ENCODE measurements at regions not wholly inside any gene's neighbourhood (a gene's known extent, or its start where the extent isn't known, plus 50 kb on each side); places are given as distances from the start of the nearest gene placed in this dataset.
A peak's percentile ranks its signal among the peaks of the same experiment; 100 is the strongest.
"Not testable (repeated sequence)": the region's sequence is repeated elsewhere in the genome, so short reads cannot be mapped to it uniquely, and the experiment has no call there.

DNA sequence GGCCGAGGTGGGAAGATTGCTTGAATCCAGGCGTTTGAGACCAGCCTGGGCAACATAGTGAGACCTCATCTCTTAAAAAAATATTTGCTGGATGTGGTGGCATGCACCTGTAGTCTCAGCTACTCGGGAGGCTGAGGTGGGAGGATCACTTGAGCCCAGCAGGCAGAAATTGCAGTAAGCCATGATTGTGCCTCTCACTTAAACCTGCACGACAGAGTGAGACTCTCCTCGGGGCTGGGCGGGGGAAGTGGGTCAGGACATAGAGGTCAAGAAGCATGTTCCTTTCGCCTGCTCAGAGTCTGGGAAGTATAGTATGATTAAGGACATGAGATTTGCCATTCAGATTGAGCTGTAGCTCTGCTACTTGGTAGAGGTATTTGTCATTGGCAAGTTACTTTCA is 52.3 kb downstream of the SEPTIN7 start:
- DNase-seq (ENCODE audit: low read depth in 3 of 3): not testable (repeated sequence)

DNA sequence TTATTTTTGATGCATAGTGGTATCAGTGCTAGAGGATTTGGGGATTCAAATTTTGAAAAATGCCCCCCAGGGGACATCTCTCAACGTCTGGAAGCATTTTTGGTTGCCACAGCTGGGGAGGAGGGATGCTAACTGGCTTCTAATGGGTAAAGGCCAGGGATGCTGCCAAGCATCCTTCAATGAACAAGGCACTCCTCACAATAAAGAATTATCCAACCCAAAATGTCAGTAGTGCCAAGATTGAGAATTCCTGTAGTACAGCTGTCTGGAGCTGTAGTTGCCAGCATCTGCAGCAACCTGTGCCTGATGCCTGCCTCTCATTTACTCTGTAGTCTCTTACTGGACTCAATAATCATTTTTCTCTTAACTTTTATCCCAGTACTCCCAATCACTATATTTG is 53.5 kb downstream of the SEPTIN7 start:
- no peak for DNase-seq (ENCODE audit: low read depth in 3 of 3)

DNA sequence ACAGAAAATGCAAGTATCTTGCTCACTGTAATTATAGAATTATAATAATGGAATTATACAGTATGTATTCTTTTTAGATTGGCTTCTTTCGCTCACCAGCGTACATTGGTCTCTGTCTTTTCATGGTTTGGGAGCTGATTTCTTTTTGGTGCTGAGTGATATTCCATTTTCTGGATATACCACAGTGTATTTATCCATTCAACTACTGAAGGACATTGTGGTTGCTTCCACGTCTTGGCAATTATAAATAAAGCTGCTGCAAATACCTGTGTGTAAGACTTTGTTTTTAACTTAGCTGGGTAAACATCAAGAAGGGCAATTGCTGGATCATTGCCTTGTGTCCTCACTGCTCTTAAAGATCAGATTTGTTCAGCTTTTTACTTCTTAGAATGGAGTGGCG is 55.3 kb downstream of the SEPTIN7 start:
- DNase-seq (ENCODE audit: low read depth in 3 of 3): no peak

DNA sequence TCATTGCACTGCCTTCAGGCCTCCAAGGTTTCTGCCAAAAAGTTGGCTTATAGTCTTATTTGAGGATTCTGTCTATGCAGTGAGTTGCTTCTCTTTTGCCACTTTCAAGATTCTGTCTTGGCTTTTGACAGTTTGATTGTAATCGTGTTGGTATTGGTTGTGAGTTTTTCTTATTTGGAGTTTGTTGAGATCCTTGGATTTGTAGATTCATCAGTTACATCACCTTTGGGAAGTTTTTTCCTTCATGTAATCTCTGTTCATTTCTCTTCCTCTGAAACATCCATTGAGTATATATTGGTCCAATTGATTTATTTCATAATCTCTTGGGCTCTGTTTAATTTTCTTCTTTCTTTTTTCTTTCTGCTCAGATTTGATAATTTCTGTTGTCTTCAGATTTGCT is 59.8 kb downstream of the SEPTIN7 start:
- no peak for DNase-seq (ENCODE audit: low read depth in 3 of 3)

DNA sequence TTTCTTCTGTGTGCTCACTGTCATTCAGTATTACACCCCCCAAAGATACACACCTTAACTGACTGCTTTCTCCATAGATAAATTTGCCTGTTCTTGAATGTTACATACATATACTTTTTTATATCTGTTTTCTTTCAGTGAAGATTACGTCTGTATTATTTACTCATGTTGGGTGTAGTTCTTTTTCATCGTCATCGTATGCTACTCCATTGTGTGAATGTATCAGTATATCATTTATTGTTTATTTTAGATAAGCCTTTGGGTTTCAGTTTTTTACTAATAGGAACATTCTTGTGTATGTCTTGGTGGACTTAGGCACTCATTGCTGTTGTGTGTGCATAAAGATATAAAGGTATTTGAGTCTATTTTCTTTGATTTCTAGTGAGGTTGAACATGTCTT is 64.4 kb downstream of the SEPTIN7 start:
- DNase-seq (ENCODE audit: low read depth in 3 of 3): no peak

DNA sequence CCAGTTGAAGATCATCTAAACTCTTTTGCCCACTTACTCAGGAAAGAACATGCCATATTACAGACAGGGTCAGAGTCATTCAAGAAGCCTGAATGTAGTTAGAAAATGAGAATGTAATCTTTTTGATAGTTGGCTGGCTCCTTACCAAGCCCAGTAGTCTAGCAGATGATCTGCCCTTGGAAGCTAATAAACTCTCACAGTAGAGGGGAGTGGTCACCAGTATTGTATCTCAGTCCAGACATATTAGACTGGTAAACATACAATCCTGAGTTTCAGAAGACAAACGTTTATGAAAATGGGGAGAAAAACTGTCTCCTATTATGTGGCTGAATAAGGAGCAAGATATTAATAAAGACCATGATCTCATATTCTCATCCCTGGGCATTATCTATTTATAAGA is 65.3 kb downstream of the SEPTIN7 start:
- no peak for DNase-seq (ENCODE audit: low read depth in 3 of 3)

DNA sequence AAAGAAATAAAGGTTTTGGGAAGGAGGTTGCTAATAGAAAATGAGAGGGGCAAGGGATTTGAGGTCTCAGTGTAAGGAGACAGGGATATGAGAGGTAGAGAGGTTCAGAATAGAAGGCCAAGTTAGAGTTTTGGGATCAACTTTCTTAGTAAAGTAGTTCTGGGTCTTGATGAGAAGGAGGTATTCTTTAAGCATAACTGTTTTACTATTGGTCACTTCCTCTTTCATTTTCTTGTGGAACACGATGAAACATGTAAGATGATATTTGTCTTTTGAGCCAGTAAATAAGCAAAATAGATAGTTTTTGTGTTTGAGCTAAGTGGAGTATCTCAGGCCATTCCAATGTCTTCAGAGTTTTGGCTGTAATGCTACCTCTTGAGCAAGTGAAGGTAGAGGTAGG is 68.3 kb downstream of the SEPTIN7 start:
- DNase-seq (ENCODE audit: low read depth in 3 of 3): not testable (repeated sequence)

DNA sequence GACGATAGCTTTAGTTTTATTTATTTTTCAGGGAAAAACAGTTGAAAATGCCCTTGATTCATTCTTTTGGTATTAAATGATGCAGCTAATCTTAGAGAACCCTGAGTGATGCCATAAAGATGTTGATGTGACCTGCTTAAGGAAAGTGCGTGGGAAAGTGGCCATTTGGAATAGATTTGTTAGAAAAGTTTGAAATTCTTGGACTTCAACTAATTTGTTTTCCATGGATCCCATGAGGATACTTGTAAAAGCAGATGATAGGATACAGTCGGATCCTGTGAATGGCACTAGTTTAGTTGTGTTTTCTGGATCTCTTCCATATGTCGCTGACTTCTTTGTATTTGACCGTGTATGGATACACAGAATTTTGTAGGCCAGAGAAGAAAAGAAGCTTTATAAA is 69.0 kb downstream of the SEPTIN7 start:
- no peak for DNase-seq (ENCODE audit: low read depth in 3 of 3)

DNA sequence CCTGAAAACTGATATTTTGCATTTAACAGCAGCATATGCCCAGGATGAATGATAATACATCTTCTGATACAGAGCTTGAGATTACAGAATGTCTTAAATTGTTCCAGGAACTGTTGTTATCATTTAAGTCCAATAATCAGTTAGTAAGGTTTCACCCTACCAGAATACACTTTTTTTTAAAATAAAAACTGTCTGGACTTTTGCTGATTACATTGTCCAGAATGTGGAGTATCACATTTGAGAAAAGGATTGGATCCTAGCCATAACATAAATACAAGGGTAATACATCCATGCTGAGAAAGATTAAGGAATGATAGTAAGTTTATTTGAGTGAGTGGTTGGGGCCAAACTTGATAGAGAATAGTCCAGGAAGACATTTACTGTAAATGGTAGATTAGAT is 71.0 kb downstream of the SEPTIN7 start:
- no peak for DNase-seq (ENCODE audit: low read depth in 3 of 3)

DNA sequence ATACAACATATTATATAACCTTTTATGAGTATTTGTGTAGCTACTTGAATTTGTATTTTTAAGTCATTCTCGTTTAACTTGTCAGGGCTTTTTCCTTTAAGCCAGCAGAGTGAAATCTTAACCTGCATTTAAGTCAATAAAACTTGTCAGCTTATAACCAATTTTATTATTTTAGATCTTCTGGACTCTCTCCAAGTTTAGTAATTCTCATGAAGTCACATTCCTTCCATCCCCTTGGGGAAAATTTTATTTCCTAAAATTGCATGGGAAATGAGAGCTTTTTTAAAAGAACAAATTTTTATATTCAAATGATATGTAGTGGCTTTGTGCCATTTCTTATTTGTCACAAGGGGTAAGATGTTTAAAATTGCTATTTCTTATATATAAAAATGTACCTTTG is 74.0 kb downstream of the SEPTIN7 start:
- DNase-seq (ENCODE audit: low read depth in 3 of 3): no peak

DNA sequence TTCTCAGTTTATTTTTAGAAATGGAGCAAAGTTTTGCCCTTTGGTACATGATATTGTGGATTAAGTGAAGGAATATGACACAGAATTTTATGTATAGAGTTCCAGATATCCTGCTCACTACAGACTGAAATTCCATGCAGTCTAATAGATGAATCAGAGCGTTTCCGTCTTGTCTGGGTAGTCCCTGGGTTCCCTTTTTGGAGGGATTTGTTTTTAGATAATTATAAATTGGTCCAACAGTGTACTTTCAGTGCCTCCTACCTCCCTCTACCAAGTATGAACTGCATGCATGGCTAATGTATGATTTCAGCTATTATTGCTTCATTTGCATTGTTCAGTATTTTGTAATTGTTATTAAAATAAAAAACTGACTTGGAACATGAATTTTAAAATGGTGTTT is 74.4 kb downstream of the SEPTIN7 start:
- no peak for DNase-seq (ENCODE audit: low read depth in 3 of 3)

DNA sequence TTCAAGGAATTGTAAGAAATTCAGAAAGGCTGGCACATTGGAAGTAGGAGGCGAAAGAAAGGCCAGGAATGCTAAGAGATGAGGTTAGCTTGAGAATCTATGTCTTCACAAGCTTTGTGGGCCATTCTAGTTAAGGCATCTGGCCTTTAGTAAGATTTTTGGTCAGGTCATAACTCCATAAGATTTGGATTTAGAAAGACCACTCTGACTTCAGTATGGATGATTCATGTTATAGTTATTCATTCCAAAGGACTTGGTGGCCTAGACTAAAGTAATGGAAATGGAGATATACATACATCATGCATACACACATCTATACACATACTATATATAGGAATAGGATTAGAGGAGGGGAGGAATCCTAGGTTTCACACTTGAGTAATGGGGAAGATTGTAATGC is 77.5 kb downstream of the SEPTIN7 start:
- no peak for DNase-seq (ENCODE audit: low read depth in 3 of 3)

DNA sequence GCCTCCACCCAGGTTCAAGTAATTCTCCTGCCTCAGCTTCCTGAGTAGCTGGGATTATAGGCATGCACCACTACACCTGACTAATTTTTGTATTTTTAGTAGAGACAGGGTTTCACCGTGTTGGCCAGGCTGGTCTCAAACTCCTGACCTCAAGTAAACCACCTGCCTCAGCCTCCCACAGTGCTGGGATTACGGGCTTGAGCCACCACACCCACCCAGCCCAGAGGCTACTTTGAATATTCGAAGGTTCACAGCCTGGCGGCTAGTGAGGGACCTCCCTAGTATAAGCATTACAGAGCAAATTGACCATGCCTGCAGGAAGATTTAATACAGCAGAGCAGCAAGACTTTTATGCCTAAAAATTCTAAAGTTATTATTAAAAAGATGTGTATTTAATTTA is 86.6 kb downstream of the SEPTIN7 start:
- not testable (repeated sequence) for DNase-seq (ENCODE audit: low read depth in 3 of 3)

DNA sequence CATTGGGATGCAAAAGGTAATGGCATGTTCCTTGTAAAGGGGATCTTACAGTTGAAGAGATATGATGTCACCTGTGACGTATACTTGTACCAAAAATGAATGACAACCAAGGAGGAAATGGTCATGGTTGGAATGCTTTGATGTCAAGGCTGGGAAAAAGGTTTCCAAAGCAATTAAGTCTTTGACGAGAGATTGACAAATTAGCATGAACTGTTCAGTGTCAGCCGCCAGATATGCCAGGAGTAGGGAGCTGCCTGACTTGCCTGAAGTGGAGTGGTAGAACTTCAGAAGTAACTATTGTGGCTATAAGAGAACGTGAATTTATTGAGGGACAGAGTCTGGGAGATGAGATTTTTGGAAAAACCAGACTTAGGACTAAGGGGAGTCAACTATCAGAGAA is 88.1 kb downstream of the SEPTIN7 start:
- DNase-seq (ENCODE audit: low read depth in 3 of 3): no peak

DNA sequence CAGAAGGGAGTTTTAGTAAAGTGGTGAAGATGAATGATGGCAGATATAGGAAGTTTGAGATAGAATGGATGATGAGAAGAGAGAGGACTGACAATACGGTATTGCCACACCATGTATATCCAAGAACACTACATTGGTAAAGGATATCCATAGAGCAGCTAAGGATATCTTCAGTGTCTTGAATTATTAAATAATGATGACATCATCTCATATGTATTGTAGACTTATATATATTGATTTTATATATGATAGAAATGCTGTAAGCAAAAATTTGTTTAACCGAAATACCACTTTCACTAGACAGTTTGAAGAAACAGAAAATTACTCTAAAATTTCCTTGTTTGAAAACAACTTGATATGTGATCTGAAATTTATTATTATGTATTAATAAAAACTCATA is 89.0 kb downstream of the SEPTIN7 start:
- no peak for DNase-seq (ENCODE audit: low read depth in 3 of 3)

DNA sequence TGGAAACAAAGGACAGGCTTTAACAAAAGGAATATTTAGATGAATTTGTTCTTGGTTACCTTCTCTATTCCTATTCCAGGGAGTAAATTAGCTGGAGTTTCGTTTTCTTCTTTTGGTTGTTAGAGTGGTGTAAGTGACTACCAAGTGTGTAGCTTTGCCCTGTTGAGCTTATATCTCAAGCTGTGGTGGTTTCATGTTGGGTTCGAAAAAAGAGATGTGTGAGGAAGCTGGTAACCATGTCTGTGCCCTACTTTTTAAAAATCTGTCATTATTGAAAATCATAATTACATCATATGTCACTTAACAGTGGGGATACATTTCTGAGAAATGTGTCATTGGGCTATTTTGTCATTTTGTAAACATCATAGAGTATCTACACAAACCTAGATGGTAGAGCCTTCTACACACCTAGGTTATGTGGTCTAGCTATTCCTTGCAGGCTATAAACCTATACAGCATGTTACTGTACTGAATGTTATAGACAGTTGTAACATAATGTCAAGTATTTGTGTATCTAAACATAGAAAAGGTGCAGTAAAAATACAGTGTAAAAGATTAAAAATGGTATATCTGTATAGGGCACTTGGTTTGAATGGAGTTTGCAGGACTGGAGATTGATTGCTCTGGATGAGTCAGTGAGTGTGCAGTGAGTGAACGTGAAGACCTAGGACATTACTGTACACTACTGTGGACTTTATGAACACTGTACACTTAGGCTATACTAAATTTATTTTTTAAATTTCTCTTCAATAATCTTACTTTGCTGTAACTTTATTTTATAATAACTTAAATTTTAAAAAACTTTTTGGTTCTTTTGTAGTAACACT is 90.4 kb downstream of the SEPTIN7 start:
- DNase-seq (ENCODE audit: low read depth in 3 of 3): no peak

DNA sequence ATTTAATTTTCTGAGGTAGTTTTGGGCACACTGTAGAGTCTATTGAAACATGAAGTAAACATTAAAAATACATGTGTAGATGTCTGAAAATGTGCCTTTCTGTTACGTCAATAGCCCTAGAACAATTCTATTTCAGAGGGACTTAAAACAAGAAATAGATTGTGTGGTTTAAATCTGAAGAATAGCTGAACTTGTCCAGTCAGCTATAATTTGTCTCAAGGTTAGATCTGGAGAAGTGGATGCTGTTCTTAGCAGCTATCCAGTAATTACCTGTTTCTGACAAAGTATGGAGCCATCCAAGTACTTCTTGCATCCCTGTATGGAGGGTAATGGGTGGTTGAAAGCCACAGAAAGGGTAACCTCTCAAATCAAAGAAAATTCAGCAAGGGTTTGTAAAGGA is 92.8 kb downstream of the SEPTIN7 start:
- no peak for DNase-seq (ENCODE audit: low read depth in 3 of 3)

DNA sequence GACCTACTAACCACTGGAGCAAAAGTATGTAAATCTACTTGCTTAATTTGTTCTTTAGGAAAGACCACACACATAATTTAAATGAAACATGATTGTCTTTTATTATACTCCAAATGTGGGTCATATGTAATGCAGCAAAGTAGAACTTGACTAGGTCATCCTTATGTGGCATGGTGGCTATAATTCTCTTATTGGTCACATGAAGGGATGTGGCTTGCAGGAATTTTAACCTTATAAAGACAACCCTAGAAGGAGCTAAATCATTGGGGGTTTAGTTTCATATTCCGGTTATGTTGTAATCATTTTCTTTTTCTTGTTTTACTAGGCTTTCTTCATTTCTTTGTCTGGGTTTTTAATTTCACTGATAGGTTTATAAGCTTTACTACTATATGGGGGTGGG is 93.9 kb downstream of the SEPTIN7 start:
- no peak for DNase-seq (ENCODE audit: low read depth in 3 of 3)

DNA sequence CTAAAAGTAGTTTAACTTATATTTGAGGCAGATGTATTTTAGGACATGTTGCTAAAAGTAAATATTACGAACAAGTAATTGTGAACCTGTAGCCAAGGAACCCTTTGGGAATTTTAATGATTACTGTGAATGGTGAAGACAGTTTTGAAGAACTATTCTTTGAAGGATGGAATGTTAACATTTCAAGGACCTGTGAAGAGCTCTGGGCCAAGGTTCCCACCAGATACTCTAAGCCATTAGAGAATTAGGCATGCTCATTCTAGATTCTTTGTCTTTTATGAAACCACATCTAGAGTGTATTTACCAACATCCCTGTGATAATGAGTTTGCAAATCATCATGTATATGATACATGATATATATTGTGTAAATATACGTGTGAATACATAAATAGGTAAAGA is 99.8 kb downstream of the SEPTIN7 start:
- no peak for DNase-seq (ENCODE audit: low read depth in 3 of 3)

DNA sequence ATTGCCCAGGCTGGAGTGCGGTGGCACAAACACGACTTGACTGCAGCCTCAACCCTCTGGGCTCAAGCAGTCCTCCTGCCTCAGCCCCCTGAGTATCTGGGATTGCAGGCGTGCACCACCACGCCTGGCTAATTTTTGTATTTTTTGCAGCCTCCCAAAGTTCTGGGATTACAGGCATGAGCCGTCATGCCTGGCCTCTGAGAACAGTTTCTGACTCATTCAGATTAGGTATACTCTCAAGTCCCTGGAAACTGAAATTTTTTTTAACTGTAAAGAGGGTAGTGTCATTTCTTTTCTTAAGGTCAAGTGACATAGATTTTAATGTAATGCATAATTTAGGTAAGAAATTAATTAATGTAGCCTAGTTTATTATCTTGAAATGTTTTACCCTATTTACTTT is 104.7 kb downstream of the SEPTIN7 start:
- DNase-seq (ENCODE audit: low read depth in 3 of 3): no peak

DNA sequence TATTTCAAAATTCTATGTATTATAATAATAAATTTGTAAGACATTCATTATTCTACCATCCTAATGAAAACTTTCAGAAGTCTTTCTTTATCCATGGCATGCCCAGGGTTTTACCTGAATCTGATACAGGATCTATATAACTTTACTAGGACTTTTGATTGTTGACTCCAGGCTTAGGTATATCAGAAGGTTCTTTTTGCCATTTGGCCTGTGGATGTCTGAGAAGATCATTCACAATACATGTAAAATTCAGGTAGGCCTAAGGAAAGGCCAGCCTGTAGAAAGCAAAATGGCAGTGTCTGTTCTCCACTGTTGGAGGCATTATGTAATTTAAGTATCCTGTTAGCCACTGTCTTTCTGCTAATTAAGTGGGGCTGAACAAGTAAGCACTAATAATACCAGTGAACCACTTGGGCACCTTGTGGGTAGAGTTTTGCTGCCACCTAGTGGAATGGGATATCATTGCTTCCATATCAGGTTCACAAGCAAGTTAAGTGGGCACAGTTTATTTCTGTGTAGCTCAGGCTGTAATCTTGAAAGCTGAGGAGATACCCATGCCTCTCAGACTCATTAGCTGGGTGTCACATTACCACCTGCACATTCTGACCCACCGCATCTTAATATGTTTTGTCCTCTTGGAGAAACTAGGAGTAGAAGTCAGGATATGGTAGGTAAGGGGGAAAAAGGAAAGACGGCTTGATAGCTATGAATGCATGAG is 105.5 kb downstream of the SEPTIN7 start:
- DNase-seq (ENCODE audit: low read depth in 3 of 3): peak; percentile 8 to 44 (median 32)

DNA sequence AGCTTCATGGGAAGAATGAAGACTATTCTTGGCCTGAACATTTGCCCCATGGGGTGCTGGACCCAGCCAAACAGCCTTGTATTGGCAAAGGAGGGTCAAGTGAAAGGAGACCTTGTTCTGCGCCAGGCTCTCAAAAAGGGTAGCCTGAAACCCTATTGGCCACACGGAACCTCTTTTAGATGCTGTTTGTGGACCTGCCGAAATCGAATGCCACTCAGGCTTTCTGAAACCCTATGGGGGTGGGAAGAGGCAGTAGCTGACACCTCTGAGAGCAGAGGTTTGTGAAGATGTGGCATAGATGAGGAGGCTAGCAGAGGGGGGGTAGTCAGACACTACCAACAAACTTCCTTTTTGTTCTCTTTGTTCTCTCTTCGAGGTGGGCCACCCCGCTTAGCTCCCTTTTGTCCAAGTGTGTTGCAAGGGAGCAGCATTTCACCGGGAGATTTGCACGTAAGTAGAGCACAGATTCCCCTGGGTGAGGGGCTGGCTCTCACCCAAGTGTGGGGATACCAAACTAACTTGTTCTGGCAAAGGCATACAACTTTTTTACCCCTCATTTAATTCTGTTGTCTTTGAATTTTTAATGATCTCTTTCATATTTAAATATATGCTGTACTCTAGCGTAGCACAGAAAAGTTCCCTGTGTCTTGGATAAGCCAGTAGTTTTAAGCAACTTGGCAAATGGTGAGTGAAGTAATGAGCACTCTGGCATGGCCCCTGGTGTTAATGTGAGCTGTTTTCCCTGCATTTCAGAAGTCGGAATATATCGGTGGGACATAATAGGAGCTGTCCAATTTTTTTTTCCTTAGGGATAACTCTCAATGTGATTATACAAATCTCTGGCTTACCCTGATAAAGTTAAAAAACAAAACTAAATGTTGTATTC is 107.7 kb downstream of the SEPTIN7 start:
- DNase-seq (ENCODE audit: low read depth in 3 of 3): no peak
